NB4 (cell line): ENCODE measurements at regions not wholly inside any gene's neighbourhood (a gene's known extent, or its start where the extent isn't known, plus 50 kb on each side); places are given as distances from the start of the nearest gene placed in this dataset.
A peak's percentile ranks its signal among the peaks of the same experiment; 100 is the strongest.

Experiments
- DNase-seq: peaks from one replicate; pipeline ENCODE4 v3.0.0; 2010; ENCODE audit warnings: low read depth
- H3K4me3 ChIP-seq: one replicate; pipeline ENCODE4 v1.5.1; 2011; ENCODE audit warnings: mild to moderate bottlenecking, low read depth, low read length, moderate library complexity
- CTCF ChIP-seq: IDR thresholded peaks from one replicate; pipeline ENCODE4 v1.5.1; 2012; ENCODE audit warnings: low read depth, low read length
- MAX ChIP-seq: IDR thresholded peaks from 2 replicates; pipeline ENCODE4 v1.6.1; 2011; ENCODE audit warnings: low read depth, low read length
- MYC ChIP-seq: IDR thresholded peaks from 2 replicates; pipeline ENCODE4 v1.6.1; 2011; ENCODE audit warnings: low read depth, low read length
- POLR2A ChIP-seq: IDR thresholded peaks from 2 replicates; pipeline ENCODE4 v1.6.1; 2011; ENCODE audit warnings: mild to moderate bottlenecking; ENCODE audit not compliant: insufficient read length; ENCODE audit errors: extremely low read depth

- DNase-seq: no peak
- no peak for TF ChIP-seq CTCF
- no peak for TF ChIP-seq MYC
- TF ChIP-seq POLR2A: no peak
- H3K4me3 ChIP-seq: no peak overlapping the region
These were observed 184.7 kb upstream of the HSF2 start for GRCh38 chr6:122214605-122215318.

- H3K4me3 ChIP-seq: no peak overlapping the region
- no peak for TF ChIP-seq MAX
- no peak for TF ChIP-seq POLR2A
- no peak for TF ChIP-seq CTCF
- TF ChIP-seq MYC: no peak
- DNase-seq: no peak
These were observed 179.2 kb upstream of the HSF2 start for GRCh38 chr6:122220254-122220653.

GRCh38 chr6:122222761-122223160 lies 176.7 kb upstream of the HSF2 start:
- TF ChIP-seq MAX (no peak), MYC (no peak), POLR2A (no peak), CTCF (no peak)
- peak; percentile 11 for DNase-seq
- H3K4me3 ChIP-seq: no peak overlapping the region

GRCh38 chr6:122223251-122223650 lies 176.2 kb upstream of the HSF2 start:
- DNase-seq: no peak
- no peak overlapping the region for H3K4me3 ChIP-seq
- no peak for TF ChIP-seq MYC
- TF ChIP-seq MAX: no peak
- TF ChIP-seq POLR2A: no peak
- no peak for TF ChIP-seq CTCF

- no peak for DNase-seq
- TF ChIP-seq MYC (no peak), CTCF (no peak)
- no peak overlapping the region for H3K4me3 ChIP-seq
These were observed 160.6 kb upstream of the HSF2 start for GRCh38 chr6:122238861-122239260.

GRCh38 chr6:122246906-122247658 lies 152.4 kb upstream of the HSF2 start:
- H3K4me3 ChIP-seq: no peak overlapping the region
- no peak for DNase-seq
- TF ChIP-seq MYC (no peak), CTCF (no peak), MAX (no peak)
